HG03439 (cell line): ENCODE measurements at regions not wholly inside any gene's neighbourhood (a gene's known extent, or its start where the extent isn't known, plus 50 kb on each side); places are given as distances from the start of the nearest gene placed in this dataset.

Experiments
- ATAC-seq: cut with Tn5 transposase; IDR thresholded peaks from one replicate; pipeline ENCODE4 v1.9.1; 2021; ENCODE audit warnings: mild to moderate bottlenecking, moderate library complexity; ENCODE audit not compliant: unreplicated experiment

DNA sequence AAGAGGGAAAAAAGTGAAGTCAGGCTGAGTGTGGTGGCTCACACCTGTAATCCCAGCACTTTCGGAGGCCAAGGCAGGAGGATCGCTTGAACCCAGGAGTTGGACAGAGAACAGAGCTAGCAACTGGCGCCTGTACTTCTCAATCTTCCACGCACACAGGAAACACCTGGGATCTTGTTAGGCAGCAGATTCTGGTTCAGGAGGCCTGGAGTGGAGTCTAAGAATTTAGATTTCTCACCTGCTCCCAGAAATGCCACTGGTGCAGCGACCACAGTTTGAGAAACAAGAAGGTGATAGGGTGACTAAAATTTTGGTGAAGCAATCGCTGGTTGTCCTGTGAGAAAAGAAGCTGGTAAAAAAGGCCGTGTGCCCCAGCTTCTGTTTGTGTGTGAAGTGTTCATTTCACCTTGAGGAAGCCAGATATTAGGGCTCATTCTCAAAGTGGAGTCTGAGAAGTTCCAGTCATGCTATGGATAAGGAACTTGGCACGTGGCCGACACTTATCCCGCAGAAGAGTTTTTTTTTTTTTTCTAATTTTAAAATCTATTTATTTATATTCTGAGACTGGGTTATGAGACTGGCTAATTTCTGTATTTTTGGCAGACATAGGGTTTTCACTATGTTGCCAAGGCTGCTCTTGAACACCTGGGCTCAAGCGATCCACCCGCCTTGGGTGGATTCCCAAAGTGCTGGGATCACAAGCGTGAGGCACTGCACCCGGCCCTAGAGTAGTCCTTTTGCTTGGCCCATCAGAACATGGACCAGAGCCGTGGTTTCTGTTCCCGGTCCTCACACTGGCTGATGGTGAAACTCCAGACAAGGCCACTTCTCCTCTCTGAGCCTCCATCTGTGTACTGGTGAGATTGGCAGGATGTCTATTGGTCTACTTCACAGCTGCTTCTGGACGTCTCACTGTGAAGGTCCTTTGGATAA lies 324.6 kb upstream of the PROK2 start:
- ATAC-seq = no peak

DNA sequence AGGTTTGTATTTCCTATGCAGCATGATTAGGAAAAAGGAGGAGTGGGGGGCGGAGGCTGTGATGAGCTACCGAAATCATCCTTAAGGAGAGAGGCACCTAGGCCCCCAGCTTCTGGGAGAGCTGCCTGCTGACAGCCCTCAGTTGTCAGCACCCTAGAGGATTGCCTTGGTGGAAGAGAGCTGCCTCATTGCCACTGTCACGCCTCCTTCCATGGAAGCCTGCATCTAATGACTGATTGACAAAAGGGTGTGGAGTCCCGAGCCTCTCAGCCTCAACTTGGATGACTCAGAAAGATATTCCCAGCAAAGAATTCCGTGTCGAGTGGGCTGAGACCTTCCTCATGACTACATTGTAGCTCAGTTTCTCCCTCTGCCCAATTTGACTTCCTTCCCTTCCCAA lies 320.4 kb upstream of the PROK2 start:
- no peak for ATAC-seq

DNA sequence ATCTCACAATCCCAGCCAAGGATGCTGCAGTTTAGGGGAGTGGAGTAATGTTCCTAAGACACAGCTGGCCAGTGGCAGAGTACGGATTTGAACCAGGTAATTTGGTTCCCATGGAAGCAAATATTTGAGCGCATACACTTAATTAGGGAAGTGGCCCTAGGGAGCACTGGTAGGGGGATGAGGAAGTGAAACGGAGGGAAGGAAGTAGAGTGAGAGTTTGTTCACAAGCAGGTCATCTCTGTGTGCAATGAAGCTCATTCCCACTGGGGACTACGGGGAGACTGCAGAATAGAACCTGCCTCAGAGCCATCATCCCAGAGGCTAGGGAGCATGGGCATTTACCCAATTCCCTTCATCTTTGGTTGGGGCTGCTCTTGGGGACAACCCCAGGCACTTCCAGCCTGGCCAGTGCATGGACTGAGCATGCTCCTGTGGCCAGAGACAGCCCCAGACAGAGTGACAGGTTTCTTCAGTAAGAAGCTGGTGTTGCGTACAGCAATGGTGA lies 317.2 kb upstream of the PROK2 start:
- no peak for ATAC-seq

DNA sequence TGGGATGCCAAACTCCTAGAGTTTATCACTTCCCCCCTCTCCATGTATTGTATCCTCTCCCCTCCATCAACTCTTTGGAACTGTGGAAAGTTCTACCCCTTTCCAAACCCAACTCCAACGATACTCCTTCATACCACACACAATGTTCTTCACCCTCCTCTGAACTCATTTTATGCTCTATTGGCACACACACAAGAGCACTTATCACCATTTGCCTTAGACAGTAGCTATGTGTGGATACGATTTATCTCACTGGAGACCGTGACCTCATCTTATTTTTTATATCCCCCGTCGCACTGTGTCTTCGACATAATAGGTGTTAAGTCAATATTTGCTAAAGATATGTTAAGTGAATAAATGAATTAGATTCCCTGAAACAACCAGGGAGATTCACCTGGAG lies 316.5 kb upstream of the PROK2 start:
- no peak for ATAC-seq

DNA sequence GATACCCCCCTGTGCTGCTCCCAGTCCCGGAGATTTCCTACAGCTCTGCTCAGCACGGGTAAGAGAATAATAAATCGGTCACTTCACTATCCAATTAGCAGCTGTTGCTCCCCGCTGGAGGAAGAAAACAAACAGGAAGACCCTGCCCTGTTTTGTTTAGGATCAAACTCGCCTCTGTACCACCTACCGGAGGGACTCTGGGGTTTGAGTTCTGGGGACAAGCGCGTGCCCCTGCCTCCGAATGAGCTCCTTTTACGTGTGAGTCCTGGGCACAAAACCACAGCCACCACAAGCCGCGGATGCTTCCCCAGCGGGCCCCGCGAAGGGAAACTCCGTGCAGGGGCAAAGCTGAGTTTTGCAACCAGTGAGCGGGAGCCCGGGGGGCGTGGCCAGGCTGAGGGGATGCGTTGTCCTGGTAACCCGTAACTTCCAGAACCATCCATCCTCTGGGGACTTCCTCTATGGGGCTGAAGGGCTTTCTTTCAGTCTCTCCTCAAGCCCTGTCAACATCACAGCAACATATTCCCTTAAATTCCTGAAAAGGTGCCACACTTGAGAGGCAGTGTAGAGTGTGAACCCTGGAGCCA lies 315.7 kb upstream of the PROK2 start:
- ATAC-seq = peak; percentile 75

DNA sequence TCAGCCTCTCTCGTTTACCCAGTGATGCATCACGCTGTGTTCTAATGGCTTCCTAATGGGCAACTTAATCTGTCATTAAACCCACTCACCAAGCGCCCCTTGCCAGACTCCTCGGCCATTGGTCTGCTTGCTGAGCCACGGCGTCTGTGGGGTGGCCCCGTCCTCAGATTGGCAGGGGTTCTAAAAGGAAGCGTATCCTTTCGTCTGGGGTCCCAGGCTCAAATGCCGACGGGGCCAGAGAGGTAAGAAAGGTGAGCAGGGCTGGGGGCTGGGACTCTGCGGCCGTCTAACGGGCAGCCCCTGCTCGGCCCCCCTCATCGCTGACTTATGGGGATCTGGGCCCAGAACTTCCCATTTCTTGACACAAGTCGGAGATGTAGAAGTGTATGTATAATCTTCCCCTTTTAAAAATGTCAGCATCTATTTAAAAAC lies 315.1 kb upstream of the PROK2 start:
- no peak for ATAC-seq

DNA sequence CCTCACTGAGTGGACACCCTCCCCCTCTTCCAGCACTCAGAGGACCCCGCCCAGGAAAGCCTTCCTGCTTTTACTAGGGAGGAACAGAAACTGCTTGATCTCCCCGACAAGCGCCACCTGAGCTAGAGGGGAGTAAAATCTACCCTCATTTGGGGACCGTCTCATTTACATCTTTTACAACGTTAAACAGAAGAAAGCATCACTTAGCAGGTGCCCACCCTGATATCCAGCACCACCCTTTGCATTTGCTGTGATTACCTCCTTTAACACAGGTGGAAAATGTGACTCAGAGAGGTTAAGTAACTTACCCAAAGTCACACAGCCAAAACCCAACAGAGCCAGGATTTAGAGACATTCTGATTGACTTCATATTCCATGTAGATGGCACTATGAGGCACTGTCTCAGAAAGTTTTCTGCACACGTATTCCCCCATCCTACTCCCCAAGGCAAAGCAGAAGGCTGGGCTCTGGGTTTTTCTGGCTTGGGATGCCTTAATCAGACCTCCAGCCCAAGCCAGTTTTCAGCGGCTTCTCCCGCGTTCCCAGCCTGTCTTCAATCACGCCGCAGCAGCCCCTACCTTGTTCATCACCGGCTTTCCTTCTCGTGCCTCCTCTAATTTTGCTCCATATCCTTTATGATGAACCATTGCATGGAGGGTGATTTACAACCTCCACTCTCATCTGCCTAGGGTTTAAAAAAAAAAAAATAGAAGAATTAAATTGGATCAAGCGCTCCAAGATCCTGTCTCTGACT lies 314.6 kb upstream of the PROK2 start:
- no peak for ATAC-seq

DNA sequence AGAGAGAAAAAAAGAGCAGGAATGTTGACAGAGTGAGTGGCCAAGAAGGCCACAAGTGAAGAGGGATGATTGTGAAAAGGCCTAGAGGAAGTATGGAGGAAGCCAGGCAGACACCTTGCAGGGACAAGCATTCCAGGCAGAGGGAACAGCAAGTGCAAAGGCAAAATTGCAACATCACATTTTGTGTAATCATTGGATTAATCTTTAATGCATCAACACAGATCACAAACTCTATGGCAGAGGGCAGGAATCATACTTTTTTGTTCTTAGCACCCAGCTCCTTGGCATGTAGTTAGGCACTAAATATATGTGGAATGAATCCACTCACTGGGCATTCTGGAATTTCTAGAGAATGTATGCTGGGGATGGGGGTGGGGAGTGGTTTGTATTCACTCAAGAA lies 312.1 kb upstream of the PROK2 start:
- no peak for ATAC-seq

DNA sequence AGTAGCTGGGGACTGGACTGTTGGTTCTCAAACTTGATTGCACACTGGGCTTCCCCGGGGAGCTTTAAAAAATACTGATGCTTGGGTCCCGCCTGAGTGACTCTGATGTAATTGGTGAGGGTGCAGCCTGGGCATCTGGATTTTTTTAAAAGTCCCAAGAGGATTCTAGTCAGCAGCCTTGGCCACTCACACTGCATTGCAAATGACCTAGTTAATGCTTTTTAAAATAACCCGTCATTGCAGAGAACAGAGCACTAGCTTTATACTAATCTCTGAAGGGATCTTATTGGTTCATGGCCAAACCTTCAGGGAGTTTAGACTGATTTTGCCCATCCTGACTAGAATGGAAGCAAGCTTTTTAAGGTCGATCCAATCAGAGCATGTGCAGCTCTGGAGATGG lies 310.6 kb upstream of the PROK2 start:
- no peak for ATAC-seq

DNA sequence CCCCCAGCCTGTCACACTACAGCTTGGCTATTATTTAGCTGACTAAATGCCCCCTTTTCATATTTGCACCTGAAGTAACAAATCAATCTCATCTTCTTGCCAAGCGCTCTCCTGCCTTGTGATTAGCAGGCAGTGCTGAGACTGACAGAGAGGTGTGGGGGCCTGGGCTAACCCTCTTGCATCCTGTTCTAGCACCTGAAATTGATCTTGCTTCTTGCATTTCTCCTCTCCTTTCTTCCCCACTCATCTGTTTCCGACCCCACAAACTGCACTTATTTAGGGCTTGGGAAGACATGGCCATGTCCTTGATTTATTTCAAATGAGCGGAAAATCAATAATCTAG lies 309.0 kb upstream of the PROK2 start:
- no peak for ATAC-seq

DNA sequence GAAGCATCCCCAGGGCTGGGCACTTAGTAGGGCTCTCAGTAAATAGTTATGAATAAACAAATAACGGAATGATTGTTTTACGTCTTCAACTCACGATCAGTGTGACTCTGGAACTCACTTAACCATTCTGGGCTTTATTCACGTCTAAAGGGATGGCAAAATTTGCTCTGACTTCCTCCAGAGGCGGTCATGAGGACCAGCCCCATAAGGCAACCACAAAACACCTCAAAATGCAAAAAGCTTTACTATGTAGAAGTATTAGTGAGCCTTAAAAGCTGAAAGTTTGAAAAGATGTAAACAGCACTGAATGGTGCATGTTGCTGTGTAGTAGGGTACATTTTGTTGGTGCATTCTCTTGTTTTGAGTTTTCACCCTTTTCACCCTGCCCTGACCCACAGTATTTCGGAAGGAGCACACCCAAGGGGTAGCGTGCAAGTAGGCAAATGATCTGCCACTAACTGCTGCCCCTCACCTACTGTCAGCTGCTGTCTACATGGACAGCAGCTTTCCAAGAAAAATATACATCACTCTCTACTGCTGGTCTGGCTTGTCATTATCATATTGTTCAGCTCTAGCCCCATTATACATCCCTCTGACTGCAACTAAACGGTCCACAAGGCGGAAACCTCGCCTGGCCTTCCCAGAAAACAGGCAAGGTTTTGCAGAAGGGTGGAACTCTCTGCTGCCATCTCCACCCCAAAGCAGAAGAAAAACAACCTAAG lies 308.5 kb upstream of the PROK2 start:
- no peak for ATAC-seq

DNA sequence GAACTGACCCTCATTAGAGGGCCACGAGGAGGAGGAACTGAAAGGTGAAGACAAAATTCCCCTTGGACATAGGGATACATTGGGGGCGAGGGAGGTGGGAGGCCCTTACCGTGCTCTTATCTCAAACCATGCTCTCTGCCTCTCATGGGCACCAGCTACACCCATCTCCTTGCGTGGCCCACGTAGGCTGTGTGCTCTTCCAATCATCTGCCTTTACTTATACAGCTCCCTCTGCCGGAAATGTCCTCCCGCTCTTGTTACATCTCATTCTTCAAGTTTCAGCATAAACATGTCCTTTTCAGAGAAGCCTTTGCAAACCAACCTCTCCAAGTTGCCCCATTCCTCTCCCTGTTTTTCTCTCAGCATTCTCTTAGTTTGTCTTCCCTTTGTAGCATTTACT lies 307.8 kb upstream of the PROK2 start:
- no peak for ATAC-seq

DNA sequence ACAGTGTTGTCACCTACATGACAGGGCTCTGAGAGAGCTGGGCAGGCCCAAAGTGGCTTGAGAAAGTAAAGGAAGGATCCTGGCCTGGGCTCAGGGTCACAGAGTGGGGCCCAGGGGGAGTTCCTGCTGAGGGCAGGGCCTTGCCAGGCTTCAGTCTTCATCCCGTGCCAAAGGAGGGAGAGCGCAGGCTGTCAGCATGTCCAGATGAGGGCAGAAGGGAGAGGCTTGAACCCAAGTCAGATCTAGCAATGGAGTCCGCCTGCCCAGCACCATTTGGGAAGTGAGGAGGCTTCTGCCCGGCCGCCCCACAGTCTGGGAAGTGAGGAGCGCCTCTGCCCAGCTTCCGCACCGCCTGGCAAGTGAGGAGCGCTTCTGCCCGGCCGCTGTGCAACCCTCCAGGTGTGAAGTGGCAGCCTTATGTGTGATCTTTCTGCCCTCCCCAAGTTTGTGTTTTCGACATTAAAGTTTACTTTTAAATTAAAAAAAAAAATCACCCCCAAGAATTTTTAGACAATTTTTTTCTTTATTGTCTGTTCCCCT lies 303.6 kb upstream of the PROK2 start:
- no peak for ATAC-seq

DNA sequence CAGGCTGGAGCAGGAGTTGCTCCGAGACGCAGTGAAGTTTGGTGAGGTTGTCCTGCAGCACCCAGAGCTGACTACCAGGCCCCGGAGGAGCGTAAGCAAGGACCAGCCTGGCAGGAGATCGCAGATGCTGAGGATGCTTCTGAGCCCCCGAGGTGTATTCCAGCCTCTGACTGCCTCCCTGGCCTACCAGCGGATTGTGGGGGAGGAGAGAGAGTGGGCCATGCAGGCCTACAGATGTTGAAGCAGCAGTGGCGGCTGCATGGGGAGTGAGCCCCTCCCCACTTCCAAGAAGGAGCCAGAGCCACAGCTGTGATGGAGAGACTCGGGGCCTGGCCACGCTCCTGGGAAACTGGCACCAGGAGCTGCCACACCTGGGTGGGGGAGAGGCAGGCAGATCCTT lies 302.5 kb upstream of the PROK2 start:
- ATAC-seq = no peak

DNA sequence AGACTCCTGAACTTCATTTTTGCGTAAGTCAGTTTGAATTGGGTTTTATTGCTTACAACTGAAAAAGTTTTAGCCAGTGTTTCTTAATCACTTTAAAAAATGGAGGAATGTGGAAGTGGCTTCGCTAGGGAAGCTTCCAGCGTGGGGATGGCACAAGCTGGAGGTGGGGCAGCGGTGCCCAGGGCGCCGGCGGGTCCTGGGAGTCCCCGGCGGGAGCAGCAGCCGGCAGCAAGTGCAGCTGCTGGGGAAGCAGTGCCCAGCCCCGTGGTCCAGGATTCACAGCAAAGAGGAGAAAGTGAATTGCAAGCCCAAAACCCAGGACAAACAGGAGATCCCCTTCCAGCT lies 301.8 kb upstream of the PROK2 start:
- ATAC-seq = no peak

DNA sequence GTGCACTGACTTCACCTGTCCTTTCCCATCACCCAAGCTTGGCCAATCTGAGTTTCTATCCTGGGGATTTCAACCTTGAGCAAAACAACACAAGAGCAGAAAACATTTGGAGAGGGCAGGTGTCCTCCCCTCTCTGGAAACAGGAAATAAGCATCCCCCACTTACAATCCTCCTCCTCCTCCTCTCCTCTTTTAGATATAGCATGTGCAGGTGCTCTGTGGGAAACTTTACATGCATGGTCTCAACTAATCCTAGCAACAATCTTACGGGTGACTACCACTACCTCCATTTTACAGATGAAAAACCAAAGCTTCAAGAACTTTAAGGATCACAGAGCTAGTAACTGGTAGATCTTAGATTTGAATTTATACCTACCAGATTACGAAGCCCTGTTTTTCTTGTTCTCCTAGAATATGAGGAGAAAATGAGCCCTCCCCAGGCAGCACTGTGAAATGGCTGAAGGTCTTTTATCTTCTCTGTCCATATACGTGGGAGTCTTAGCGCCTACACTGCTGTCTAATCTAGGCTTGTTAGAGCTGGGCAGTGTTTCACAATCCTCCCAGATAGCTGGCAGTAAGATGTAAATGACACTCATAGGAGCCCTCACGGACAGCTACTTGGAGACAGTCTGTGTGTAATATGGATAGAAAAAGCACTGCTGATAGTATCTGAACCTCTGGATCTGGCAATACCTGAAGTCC lies 301.2 kb upstream of the PROK2 start:
- ATAC-seq = no peak

DNA sequence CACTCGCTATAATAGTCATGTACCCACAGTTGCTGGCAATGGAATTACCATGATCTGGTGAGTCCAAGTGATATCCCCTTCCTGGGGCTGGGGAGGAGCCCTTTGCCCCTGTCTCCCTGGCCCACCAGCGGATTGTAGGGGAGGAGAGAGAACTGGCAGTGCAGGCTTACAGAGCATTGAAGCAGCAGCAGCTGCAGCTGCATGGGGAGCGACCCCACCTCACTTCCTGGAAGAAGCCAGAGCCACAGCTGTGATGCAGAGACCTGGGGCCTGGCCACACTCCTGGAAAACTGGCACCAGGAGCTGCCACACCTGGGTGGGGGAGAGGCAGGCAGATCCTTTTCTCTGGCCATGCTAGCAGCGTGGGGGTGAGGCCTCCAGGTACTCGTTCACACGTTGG lies 300.1 kb upstream of the PROK2 start:
- ATAC-seq = no peak

DNA sequence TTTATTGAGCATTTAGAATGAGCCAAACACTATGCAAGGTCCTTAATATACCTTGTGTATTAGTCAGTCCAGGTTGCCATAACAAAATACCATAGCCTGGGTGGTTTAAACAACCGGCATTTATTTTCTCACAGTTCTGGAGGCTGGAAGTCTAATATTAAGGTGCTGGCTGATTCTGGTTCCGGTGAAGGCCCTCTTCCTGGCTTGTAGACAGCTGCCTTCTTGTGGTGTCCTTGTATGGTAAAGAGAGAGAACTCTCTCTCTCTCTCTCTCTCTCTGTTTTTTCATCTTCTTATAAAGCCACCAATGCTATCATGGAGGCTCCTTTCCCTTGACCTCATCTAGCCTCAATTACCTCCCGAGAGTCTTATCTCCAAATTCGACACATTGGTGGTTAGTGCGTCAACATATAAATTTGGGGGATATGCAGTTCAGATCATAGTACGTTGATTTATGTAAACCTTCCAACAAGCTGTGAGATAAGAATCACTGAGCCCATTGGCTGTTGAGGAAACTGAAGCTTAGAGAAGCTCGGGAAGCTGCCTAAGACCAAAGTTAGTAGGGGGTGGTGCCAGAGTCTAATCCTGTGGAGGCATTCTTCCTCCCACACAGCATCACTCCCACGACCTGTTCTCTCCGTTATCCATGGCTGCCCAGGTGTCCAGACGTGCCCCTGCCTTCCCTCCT lies 298.0 kb upstream of the PROK2 start:
- no peak for ATAC-seq

DNA sequence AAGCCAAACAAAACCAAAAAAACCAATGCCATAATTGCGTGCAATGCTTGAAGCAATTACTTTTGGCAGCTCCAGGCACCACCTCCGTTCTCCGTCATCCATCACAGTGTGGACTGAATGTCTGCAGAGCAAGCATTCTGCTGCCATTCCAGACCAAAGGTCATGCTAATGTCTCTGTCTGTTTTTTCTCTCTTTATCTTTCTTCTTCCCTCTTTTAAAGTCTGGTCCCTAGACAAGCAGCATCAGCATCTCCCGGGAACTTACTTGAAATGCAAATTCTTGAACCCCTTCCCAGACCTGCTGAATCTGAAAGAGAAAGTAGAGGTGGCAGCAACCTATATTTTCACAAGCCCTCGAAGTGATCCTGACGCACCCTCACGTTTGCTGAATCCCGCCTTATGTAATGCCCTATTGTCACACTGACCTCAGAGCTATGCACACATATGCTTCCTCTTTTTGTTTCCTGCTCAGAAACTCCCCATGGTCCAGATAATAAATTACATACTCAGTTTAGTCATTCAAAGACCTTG lies 297.3 kb upstream of the PROK2 start:
- peak; percentile 37 for ATAC-seq
